A549 (cell line): ENCODE measurements at regions not wholly inside any gene's neighbourhood (a gene's known extent, or its start where the extent isn't known, plus 50 kb on each side); places are given as distances from the start of the nearest gene placed in this dataset.

ENCODE experiments used
- ATAC-seq, 2 experiments: fragments of 200-7000 bp in 1 of 2; fragments of >200 bp in 1 of 2; cut with Nextera tagmentation in 1 of 2; cut with Tn5 transposase in 1 of 2; 3 replicates each; pipeline versions ENCODE4 v1.8.0 to v1.9.1; 2018 to 2020; ENCODE audit warnings: mild to moderate bottlenecking in 1 of 2, moderate library complexity in 1 of 2
- CTCF ChIA-PET: fragments of 300-600 bp; sonication (Branson Sonifier 250); formaldehyde crosslinking; extraction: SDS; loops from one replicate; lab custom pipeline; 2021; ENCODE audit warnings: antibody characterized with exemption, inconsistent platforms; lab: Yijun Ruan, JAX
- POLR2A ChIA-PET: fragments of 350-600 bp; formaldehyde crosslinking; extraction: SDS; loops from one replicate; lab custom pipeline; 2021; ENCODE audit warnings: antibody characterized with exemption, inconsistent platforms; lab: Yijun Ruan, JAX
- DNase-seq, 2 experiments: peaks; one replicate each; pipeline versions ENCODE4 v3.0.0 to v3.0.0-alpha.2; 2011 to 2016; ENCODE audit warnings: low read depth in 1 of 2, low spot score in 1 of 2
- FAIRE-seq: peaks from 2 replicates; lab custom pipeline; 2011; peaks lifted over from hg19 to GRCh38; lab: Jason Lieb, UNC
- H3K27ac ChIP-seq, 2 experiments: fragments of >200 bp; sonication (Bioruptor Twin); formaldehyde crosslinking; 3 replicates each; pipeline ENCODE4 v1.5.1; 2016 to 2017
- H3K4me1 ChIP-seq: fragments of >200 bp; sonication (Bioruptor Twin); formaldehyde crosslinking; 3 replicates; pipeline ENCODE4 v1.6.1; 2016
- H3K4me2 ChIP-seq: fragments of >200 bp; sonication (Bioruptor Twin); formaldehyde crosslinking; 3 replicates; pipeline ENCODE4 v1.6.1; 2016
- H3K4me3 ChIP-seq: fragments of >200 bp; sonication (Bioruptor Twin); formaldehyde crosslinking; 3 replicates; pipeline ENCODE4 v1.5.1; 2016
- H3K9me3 ChIP-seq: fragments of >200 bp; sonication (Bioruptor Twin); formaldehyde crosslinking; 3 replicates; pipeline ENCODE4 v1.6.1; 2016
- CTCF ChIP-seq: fragments of >200 bp; sonication (Bioruptor Twin); formaldehyde crosslinking; IDR thresholded peaks from 3 replicates; pipeline ENCODE4 v1.5.1; 2016
- ELK1 ChIP-seq: fragments of 150-350 bp; IDR thresholded peaks from 2 replicates; pipeline ENCODE4 v1.6.1; 2014; ENCODE audit warnings: low read depth, mild to moderate bottlenecking, low read length
- EP300 ChIP-seq, 2 experiments: fragments of >200 bp; sonication (Bioruptor Twin); formaldehyde crosslinking; IDR thresholded peaks; 2 replicates in 1 of 2; 3 replicates in 1 of 2; pipeline ENCODE4 v1.6.1; 2016 to 2017
- GATA3 ChIP-seq: IDR thresholded peaks from 2 replicates; pipeline ENCODE4 v1.6.1; 2012; ENCODE audit warnings: borderline replicate concordance
- HDAC2 ChIP-seq: fragments of 200-600 bp; sonication (generic); IDR thresholded peaks from 2 replicates; pipeline ENCODE4 v1.6.1; 2016
- MYC ChIP-seq: IDR thresholded peaks from 2 replicates; pipeline ENCODE4 v1.6.1; 2012; ENCODE audit warnings: mild to moderate bottlenecking, inconsistent platforms, low read length, improper control_type of control experiment, borderline replicate concordance
- NFE2L2 ChIP-seq: fragments of 150-350 bp; conservative IDR thresholded peaks from 2 replicates; pipeline ENCODE4 v1.6.1; 2014; ENCODE audit warnings: low read length
- NPAS2 ChIP-seq: fragments of 250-450 bp; sonication (Bioruptor Pico); IDR thresholded peaks from 2 replicates; pipeline ENCODE4 v1.8.0; 2022; ENCODE audit warnings: mild to moderate bottlenecking, moderate library complexity, borderline replicate concordance
- NR3C1 ChIP-seq: fragments of >200 bp; sonication (Bioruptor Twin); formaldehyde crosslinking; IDR thresholded peaks from 3 replicates; pipeline ENCODE4 v1.6.1; 2017
- PHF8 ChIP-seq: fragments of 200-600 bp; sonication (generic); IDR thresholded peaks from 2 replicates; pipeline ENCODE4 v1.6.1; 2016; ENCODE audit warnings: low read depth, mild to moderate bottlenecking, antibody characterized with exemption, moderate library complexity, borderline replicate concordance
- REST ChIP-seq: fragments of 200-600 bp; sonication (generic); IDR thresholded peaks from 2 replicates; pipeline ENCODE4 v1.6.1; 2016; ENCODE audit warnings: antibody characterized with exemption, mild to moderate bottlenecking, moderate library complexity
- SREBF2 ChIP-seq: fragments of 450-650 bp; IDR thresholded peaks from 2 replicates; pipeline ENCODE4 v1.6.1; 2014; ENCODE audit warnings: mild to moderate bottlenecking, moderate library complexity
- ZNF302 ChIP-seq: fragments of 250-450 bp; sonication (Bioruptor Pico); IDR thresholded peaks from 2 replicates; pipeline ENCODE4 v1.9.0; 2021; ENCODE audit warnings: inconsistent platforms, mild to moderate bottlenecking, moderate library complexity
- WGBS: methylation state at CpG from one replicate; pipeline ENCODE4 v1.1.6; 2017; ENCODE audit errors: missing lambda C conversion rate; 5-methylcytosine and 5-hydroxymethylcytosine counted together

- WGBS: 50% methylated on average over 1 of the region's 1 CpG
- no peak overlapping the region for H3K4me3 ChIP-seq
- no peak for ATAC-seq
- DNase-seq: no peak
- H3K4me2 ChIP-seq: no peak overlapping the region
- no peaks in the 10 kb centered on the region for H3K9me3 ChIP-seq
- TF ChIP-seq SREBF2 (no peak), REST (no peak), CTCF (no peak), EP300 (IDR thresholded peaks at IDR 0.05) (no peak), GATA3 (no peak)
- H3K27ac ChIP-seq: no peak overlapping the region
- POLR2A ChIA-PET: no interaction called here
- peaks cover 6% of the 10 kb centered on the region; the same call in 1 of the 3 replicates for H3K4me1 ChIP-seq
- no peak for FAIRE-seq
- CTCF ChIA-PET: interaction anchor here (0.9 kb wide), 1 partner anchor 19 kb away, joined by 3 read pairs; no protein-coding TSS in a partner anchor
Observed at GRCh38 chr7:46243406-46243805, 322.3 kb upstream of the IGFBP3 start.

- no peaks in the 10 kb centered on the region for H3K9me3 ChIP-seq
- no peak for FAIRE-seq
- no peak for DNase-seq
- H3K4me2 ChIP-seq: no peak overlapping the region
- H3K4me1 ChIP-seq: no peaks in the 10 kb centered on the region; the same call in 2 of the 3 replicates
- ChIA-PET POLR2A (no interaction called here), CTCF (no interaction called here)
- H3K27ac ChIP-seq: no peak overlapping the region
- TF ChIP-seq PHF8: no peak
- no peak for TF ChIP-seq HDAC2
- no peak for TF ChIP-seq ELK1
- TF ChIP-seq ZNF302: no peak
- no peak for TF ChIP-seq NR3C1
- TF ChIP-seq GATA3: no peak
- TF ChIP-seq MYC: no peak
- TF ChIP-seq NFE2L2: no peak
- no peak for ATAC-seq
- no peak overlapping the region for H3K4me3 ChIP-seq
- 66% methylated on average over 5 of the region's 5 CpGs for WGBS
Observed at GRCh38 chr7:46239846-46240245, 318.8 kb upstream of the IGFBP3 start.

GRCh38 chr7:46237466-46237865, 316.4 kb upstream of the IGFBP3 start:
- WGBS: 89% methylated on average over 1 of the region's 1 CpG
- Histone ChIP-seq H3K4me3 (no peak overlapping the region), H3K4me2 (no peak overlapping the region), H3K9me3 (no peaks in the 10 kb centered on the region), H3K4me1 (no peaks in the 10 kb centered on the region), H3K27ac (no peak overlapping the region)
- DNase-seq (no peak), ATAC-seq (no peak), FAIRE-seq (no peak)
- POLR2A ChIA-PET: interaction anchor here (0.6 kb wide), 1 partner anchor 84 kb away, joined by 4 read pairs; no protein-coding TSS in a partner anchor
- TF ChIP-seq NPAS2 (CRISPR knock-in tag): no peak
- CTCF ChIA-PET: no interaction called here
